ENCODE measurements at regions not wholly inside any gene's neighbourhood (a gene's known extent, or its start where the extent isn't known, plus 50 kb on each side); places are given as distances from the start of the nearest gene placed in this dataset.

GRCh38 chr3:194830401-194830800, 144.7 kb downstream of the FAM43A start:
- ATAC-seq: no peak
- Histone ChIP-seq H3K27ac (no peak overlapping the region), H3K4me1 (peaks cover 1 to 2% of the 10 kb centered on the region in 2 donors), H3K27me3 (no peaks in the 10 kb centered on the region), H3K9me3 (no peaks in the 10 kb centered on the region), H3K36me3 (no peaks in the 10 kb centered on the region), H3K4me3 (no peak overlapping the region)
- DNase-seq: no peak
- in situ Hi-C loops (cut with MboI; ENCODE audit: low sequenced_read_pairs in 4 of 4): no loop called here
- no peak for TF ChIP-seq CTCF (IDR thresholded peaks at IDR 0.05 in 4 of 5, conservative IDR thresholded peaks at IDR 0.05 in 1 of 5)
- no peak for TF ChIP-seq POLR2A (IDR thresholded peaks at IDR 0.05)
- intact Hi-C loops (cut with DNase I; ENCODE audit: low total_unique reads): no loop called here

GRCh38 chr3:194830978-194831377, 145.3 kb downstream of the FAM43A start:
- Histone ChIP-seq H3K36me3 (no peaks in the 10 kb centered on the region), H3K27me3 (no peaks in the 10 kb centered on the region), H3K9me3 (no peaks in the 10 kb centered on the region), H3K27ac (no peak overlapping the region), H3K4me1 (no peaks in the 10 kb centered on the region), H3K4me3 (no peak overlapping the region)
- DNase-seq (no peak), ATAC-seq (no peak)
- in situ Hi-C loops (cut with MboI; ENCODE audit: low sequenced_read_pairs in 4 of 4) (no loop called here), intact Hi-C loops (cut with DNase I; ENCODE audit: low total_unique reads) (no loop called here)
- TF ChIP-seq CTCF (IDR thresholded peaks at IDR 0.05 in 4 of 5, conservative IDR thresholded peaks at IDR 0.05 in 1 of 5) (no peak), POLR2A (IDR thresholded peaks at IDR 0.05) (no peak)

- no peak for DNase-seq
- Histone ChIP-seq H3K27ac (no peak overlapping the region), H3K4me3 (no peak overlapping the region), H3K27me3 (no peaks in the 10 kb centered on the region), H3K4me1 (no peaks in the 10 kb centered on the region), H3K9me3 (no peaks in the 10 kb centered on the region), H3K36me3 (no peaks in the 10 kb centered on the region)
- ATAC-seq: no peak
- TF ChIP-seq CTCF (IDR thresholded peaks at IDR 0.05 in 4 of 5, conservative IDR thresholded peaks at IDR 0.05 in 1 of 5) (no peak), POLR2A (IDR thresholded peaks at IDR 0.05) (no peak)
- intact Hi-C loops (cut with DNase I; ENCODE audit: low total_unique reads): no loop called here
- in situ Hi-C loops (cut with MboI; ENCODE audit: low sequenced_read_pairs in 4 of 4): no loop called here
Observed at GRCh38 chr3:194832346-194833104, 146.8 kb downstream of the FAM43A start.

- Histone ChIP-seq H3K36me3 (no peaks in the 10 kb centered on the region), H3K4me1 (no peaks in the 10 kb centered on the region), H3K27ac (no peak overlapping the region), H3K27me3 (no peaks in the 10 kb centered on the region), H3K9me3 (no peaks in the 10 kb centered on the region), H3K4me3 (no peak overlapping the region)
- intact Hi-C loops (cut with DNase I; ENCODE audit: low total_unique reads) (no loop called here), in situ Hi-C loops (cut with MboI; ENCODE audit: low sequenced_read_pairs in 4 of 4) (no loop called here)
- TF ChIP-seq POLR2A (IDR thresholded peaks at IDR 0.05): no peak
- ATAC-seq: no peak
- DNase-seq: no peak
Observed at GRCh38 chr3:194833114-194833910, 147.6 kb downstream of the FAM43A start.

GRCh38 chr3:194836661-194837060, 151.0 kb downstream of the FAM43A start:
- Histone ChIP-seq H3K36me3 (no peaks in the 10 kb centered on the region), H3K27me3 (no peaks in the 10 kb centered on the region), H3K4me3 (no peak overlapping the region), H3K4me1 (no peaks in the 10 kb centered on the region), H3K9me3 (no peaks in the 10 kb centered on the region), H3K27ac (no peak overlapping the region)
- TF ChIP-seq CTCF (IDR thresholded peaks at IDR 0.05 in 4 of 5, conservative IDR thresholded peaks at IDR 0.05 in 1 of 5): no peak
- no peak for TF ChIP-seq POLR2A (IDR thresholded peaks at IDR 0.05)
- no peak for ATAC-seq
- in situ Hi-C loops (cut with MboI; ENCODE audit: low sequenced_read_pairs in 4 of 4): no loop called here
- DNase-seq: no peak
- intact Hi-C loops (cut with DNase I; ENCODE audit: low total_unique reads): no loop called here

Measured in gastrocnemius medialis (tissue), 4 donors.